IMR-90 (cell line): ENCODE measurements at regions not wholly inside any gene's neighbourhood (a gene's known extent, or its start where the extent isn't known, plus 50 kb on each side); places are given as distances from the start of the nearest gene placed in this dataset.

Experiments
- ATAC-seq: fragments of 200-7000 bp; cut with Tn5 transposase; 2 replicates; pipeline ENCODE4 v1.9.1; 2020; ENCODE audit warnings: low read depth, mild to moderate bottlenecking, moderate library complexity
- BruUV-seq: library from RNA; stranded (reverse); fragments of 400-500 nt; replicated peaks from 2 replicates; lab custom pipeline; 2021; lab: Mats Ljungman, UMichigan
- CTCF ChIA-PET: fragments of 300-600 bp; formaldehyde crosslinking; extraction: SDS; loops from one replicate; lab custom pipeline; 2021; ENCODE audit warnings: antibody characterized with exemption; lab: Yijun Ruan, JAX
- POLR2A ChIA-PET: fragments of 300-600 bp; sonication (Branson Sonifier 250); formaldehyde crosslinking; loops from one replicate; lab custom pipeline; 2022; ENCODE audit warnings: antibody characterized with exemption; ENCODE audit not compliant: unreplicated experiment; lab: Charles Lee
- DNase-seq: peaks from one replicate; pipeline ENCODE4 v3.0.0; 2013
- H2AFZ ChIP-seq: replicated peaks from 2 replicates; pipeline ENCODE3; 2013; ENCODE audit warnings: low read length, mild to moderate bottlenecking; ENCODE audit not compliant: poor library complexity
- H2AK5ac ChIP-seq: 2 replicates; pipeline ENCODE4 v1.6.1; 2013; ENCODE audit warnings: low read depth, low read length, inconsistent platforms
- H2AK9ac ChIP-seq: replicated peaks from 2 replicates; pipeline ENCODE3; 2013; ENCODE audit warnings: mild to moderate bottlenecking, low read depth, low read length, moderate library complexity; ENCODE audit not compliant: poor library complexity
- H2BK120ac ChIP-seq: 2 replicates; pipeline ENCODE4 v1.6.1; 2013; ENCODE audit warnings: low read depth, low read length, inconsistent platforms
- H2BK15ac ChIP-seq: 3 replicates; pipeline ENCODE4 v1.6.1; 2013; ENCODE audit warnings: low read depth, low read length, inconsistent platforms
- H2BK20ac ChIP-seq: 2 replicates; pipeline ENCODE4 v1.6.1; 2013; ENCODE audit warnings: low read depth, mild to moderate bottlenecking, inconsistent platforms, low read length, moderate library complexity
- H2BK5ac ChIP-seq: 2 replicates; pipeline ENCODE4 v1.6.1; 2013; ENCODE audit warnings: mild to moderate bottlenecking, low read depth, low read length, inconsistent platforms; ENCODE audit not compliant: poor library complexity, severe bottlenecking
- H3K14ac ChIP-seq: replicated peaks from 2 replicates; pipeline ENCODE4 v1.6.1; 2013; ENCODE audit warnings: low read depth, low read length, inconsistent platforms
- H3K18ac ChIP-seq: 2 replicates; pipeline ENCODE4 v1.6.1; 2013; ENCODE audit warnings: low read depth, low read length, control low read depth
- H3K23ac ChIP-seq: 2 replicates; pipeline ENCODE4 v1.6.1; 2013; ENCODE audit warnings: low read depth, low read length, inconsistent platforms
- H3K27ac ChIP-seq: 2 replicates; pipeline ENCODE4 v1.5.1; 2013; ENCODE audit warnings: mild to moderate bottlenecking, control low read depth, low read length; ENCODE audit not compliant: insufficient read depth
- H3K27me3 ChIP-seq: 2 replicates; pipeline ENCODE4 v1.6.1; 2013; ENCODE audit warnings: low read length; ENCODE audit not compliant: control insufficient read depth, insufficient read depth
- H3K36me3 ChIP-seq: 2 replicates; pipeline ENCODE4 v1.6.1; 2013; ENCODE audit warnings: low read length, mixed read lengths; ENCODE audit not compliant: control insufficient read depth, insufficient read depth
- H3K4ac ChIP-seq: 2 replicates; pipeline ENCODE4 v1.6.1; 2013; ENCODE audit warnings: low read depth, low read length, inconsistent platforms
- H3K4me1 ChIP-seq: 2 replicates; pipeline ENCODE4 v1.6.1; 2013; ENCODE audit warnings: low read length, mixed read lengths; ENCODE audit not compliant: control insufficient read depth, insufficient read depth
- H3K4me2 ChIP-seq: 2 replicates; pipeline ENCODE4 v1.6.1; 2013; ENCODE audit warnings: low read depth, mild to moderate bottlenecking, control low read depth, low read length, moderate library complexity
- H3K4me3 ChIP-seq: 2 replicates; pipeline ENCODE4 v1.5.1; 2013; ENCODE audit warnings: low read depth, mild to moderate bottlenecking, control low read depth, low read length, moderate library complexity; ENCODE audit not compliant: insufficient read depth
- H3K56ac ChIP-seq: 2 replicates; pipeline ENCODE4 v1.6.1; 2013; ENCODE audit warnings: low read length, inconsistent platforms; ENCODE audit not compliant: insufficient read depth; ENCODE audit errors: extremely low read depth
- H3K79me1 ChIP-seq, 2 experiments: 2 replicates each; pipeline ENCODE4 v1.6.1; 2013; ENCODE audit warnings: low read length in 2 of 2, inconsistent platforms in 1 of 2, low read depth in 1 of 2
- H3K9ac ChIP-seq: 2 replicates; pipeline ENCODE4 v1.6.1; 2013; ENCODE audit warnings: low read depth, low read length, control low read depth
- H3K9me1 ChIP-seq: 2 replicates; pipeline ENCODE4 v1.6.1; 2013; ENCODE audit warnings: low read length, inconsistent platforms; ENCODE audit not compliant: insufficient read depth
- H3K9me3 ChIP-seq: 2 replicates; pipeline ENCODE4 v1.6.1; 2013; ENCODE audit warnings: low read length; ENCODE audit not compliant: control insufficient read depth, insufficient read depth
- H4K20me1 ChIP-seq: 2 replicates; pipeline ENCODE4 v1.6.1; 2013; ENCODE audit warnings: low read length, inconsistent platforms; ENCODE audit not compliant: insufficient read depth
- H4K5ac ChIP-seq: 2 replicates; pipeline ENCODE4 v1.6.1; 2013; ENCODE audit warnings: mild to moderate bottlenecking, low read depth, low read length, control low read depth
- H4K8ac ChIP-seq, 2 experiments: 2 replicates each; pipeline ENCODE4 v1.6.1; 2013; ENCODE audit warnings: low read depth in 2 of 2, low read length in 2 of 2, control low read depth in 1 of 2, inconsistent platforms in 1 of 2
- H4K91ac ChIP-seq: 2 replicates; pipeline ENCODE4 v1.6.1; 2013; ENCODE audit warnings: low read depth, low read length, inconsistent platforms; ENCODE audit not compliant: insufficient read depth
- BHLHE40 ChIP-seq: fragments of 150-350 bp; IDR thresholded peaks from 2 replicates; pipeline ENCODE4 v1.6.1; 2016; ENCODE audit warnings: mild to moderate bottlenecking, low read depth, low read length
- CEBPB ChIP-seq: IDR thresholded peaks from 2 replicates; pipeline ENCODE4 v1.6.1; 2012; ENCODE audit warnings: low read depth, low read length, improper control_type of control experiment
- FOS ChIP-seq: fragments of 150-350 bp; IDR thresholded peaks from 2 replicates; pipeline ENCODE4 v1.6.1; 2016; ENCODE audit warnings: low read depth, low read length
- MXI1 ChIP-seq: IDR thresholded peaks from 2 replicates; pipeline ENCODE4 v1.6.1; 2012; ENCODE audit warnings: low read depth, mild to moderate bottlenecking, low read length, moderate library complexity, borderline replicate concordance
- RAD21 ChIP-seq: IDR thresholded peaks from 2 replicates; pipeline ENCODE4 v1.6.1; 2012; ENCODE audit warnings: low read length, improper control_type of control experiment
- SMC3 ChIP-seq: fragments of 150-350 bp; IDR thresholded peaks from 2 replicates; pipeline ENCODE4 v1.6.1; 2016; ENCODE audit warnings: low read depth, mild to moderate bottlenecking, antibody characterized with exemption, low read length, moderate library complexity
- WGBS, 2 experiments: methylation state at CpG; one replicate each; pipeline versions ENCODE4 v1.1.5 to v1.1.7; 2013; ENCODE audit warnings: missing lambda C conversion rate in 2 of 2; ENCODE audit not compliant: insufficient read length in 1 of 2; ENCODE audit errors: extremely low coverage in 2 of 2; 5-methylcytosine and 5-hydroxymethylcytosine counted together
- dilution Hi-C: fragments of 300-500 bp; cut with HindIII; formaldehyde crosslinking; loops from one replicate; pipeline ENCODE4 v1.14.3; 2018; ENCODE audit warnings: low sequenced_read_pairs; ENCODE audit not compliant: unreplicated experiment
- in situ Hi-C: fragments of 300-500 bp; cut with MboI; formaldehyde crosslinking; loops from 3 replicates; pipeline ENCODE4 v1.14.3; 2019; ENCODE audit warnings: low sequenced_read_pairs, inconsistent platforms, mixed read lengths
- intact Hi-C: fragments of 100-400 bp; cut with micrococcal nuclease; formaldehyde crosslinking; loops from 2 replicates; pipeline ENCODE4 v1.10.0; 2022
- TF ChIP-seq, protein P1 (sequence below): conservative IDR thresholded peaks from 2 replicates; pipeline ENCODE4 v1.5.1; 2012; ENCODE audit warnings: mild to moderate bottlenecking, low read depth, low read length, improper control_type of control experiment
- TF ChIP-seq, protein P2 (sequence below): fragments of 150-350 bp; IDR thresholded peaks from 2 replicates; pipeline ENCODE4 v1.6.1; 2016; ENCODE audit warnings: low read depth, mild to moderate bottlenecking, low read length, moderate library complexity, borderline replicate concordance
- TF ChIP-seq, protein P3 (sequence below): fragments of 150-350 bp; IDR thresholded peaks from 2 replicates; pipeline ENCODE4 v1.6.1; 2017; ENCODE audit warnings: mild to moderate bottlenecking, antibody characterized with exemption, low read length, low read depth

DNA sequence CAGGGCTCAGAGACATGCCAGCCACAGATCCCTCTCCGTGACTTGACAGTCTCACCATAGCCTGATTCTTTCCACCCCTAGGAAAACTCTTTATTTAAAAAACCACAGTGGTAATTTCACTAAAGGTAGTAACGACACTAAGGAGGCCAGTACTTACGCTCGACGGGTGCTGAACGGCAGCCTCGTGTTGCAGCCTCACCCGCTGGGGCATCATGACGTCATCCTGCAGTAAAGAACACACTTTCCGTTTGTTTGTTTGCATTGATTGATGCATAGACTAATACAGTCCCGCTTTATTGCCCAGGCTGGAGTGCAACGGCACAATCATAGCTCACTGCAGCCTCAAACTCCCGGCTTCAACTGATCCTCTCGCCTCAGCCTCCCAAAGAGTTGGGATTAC is 65.1 kb upstream of the METRNL start:
- no peaks in the 10 kb centered on the region for H3K9me3 ChIP-seq
- H3K23ac ChIP-seq, result no peak overlapping the region
- H4K8ac ChIP-seq, result no peak overlapping the region
- CTCF ChIA-PET, result no interaction called here
- POLR2A ChIA-PET, result no interaction called here
- no peaks in the 10 kb centered on the region for H3K27me3 ChIP-seq
- H3K14ac ChIP-seq, result no peak overlapping the region
- no peaks in the 10 kb centered on the region; the same call in 1 of the 2 replicates for H3K36me3 ChIP-seq
- intact Hi-C loops (no loop called here), dilution Hi-C loops (no loop called here), in situ Hi-C loops (no loop called here)
- peaks cover 16% of the 10 kb centered on the region for H3K4me1 ChIP-seq
- H2BK5ac ChIP-seq, result no peak overlapping the region
- no peak overlapping the region for H4K91ac ChIP-seq
- no TSS peak for BruUV-seq
- H2AK9ac ChIP-seq, result no peak overlapping the region
- H3K27ac ChIP-seq, result no peak overlapping the region
- H3K4me3 ChIP-seq, result no peak overlapping the region
- H4K5ac ChIP-seq, result no peak overlapping the region
- no peak overlapping the region for H2BK120ac ChIP-seq
- no peak overlapping the region for H3K18ac ChIP-seq
- peaks cover 9% of the 10 kb centered on the region; the same call in 1 of the 2 replicates for H3K9me1 ChIP-seq
- 95% methylated on average over 12 of the region's 14 CpGs; no CpG with 5 or more reads in 1 of the 2 experiments for WGBS, 2 experiments
- DNase-seq, result no peak
- TF ChIP-seq CEBPB (no peak), BHLHE40 (no peak), MXI1 (no peak), FOS (no peak), SMC3 (no peak), RAD21 (no peak)
- TF ChIP-seq, protein P1, sequence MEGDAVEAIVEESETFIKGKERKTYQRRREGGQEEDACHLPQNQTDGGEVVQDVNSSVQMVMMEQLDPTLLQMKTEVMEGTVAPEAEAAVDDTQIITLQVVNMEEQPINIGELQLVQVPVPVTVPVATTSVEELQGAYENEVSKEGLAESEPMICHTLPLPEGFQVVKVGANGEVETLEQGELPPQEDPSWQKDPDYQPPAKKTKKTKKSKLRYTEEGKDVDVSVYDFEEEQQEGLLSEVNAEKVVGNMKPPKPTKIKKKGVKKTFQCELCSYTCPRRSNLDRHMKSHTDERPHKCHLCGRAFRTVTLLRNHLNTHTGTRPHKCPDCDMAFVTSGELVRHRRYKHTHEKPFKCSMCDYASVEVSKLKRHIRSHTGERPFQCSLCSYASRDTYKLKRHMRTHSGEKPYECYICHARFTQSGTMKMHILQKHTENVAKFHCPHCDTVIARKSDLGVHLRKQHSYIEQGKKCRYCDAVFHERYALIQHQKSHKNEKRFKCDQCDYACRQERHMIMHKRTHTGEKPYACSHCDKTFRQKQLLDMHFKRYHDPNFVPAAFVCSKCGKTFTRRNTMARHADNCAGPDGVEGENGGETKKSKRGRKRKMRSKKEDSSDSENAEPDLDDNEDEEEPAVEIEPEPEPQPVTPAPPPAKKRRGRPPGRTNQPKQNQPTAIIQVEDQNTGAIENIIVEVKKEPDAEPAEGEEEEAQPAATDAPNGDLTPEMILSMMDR, result no peak
- TF ChIP-seq, protein P2, sequence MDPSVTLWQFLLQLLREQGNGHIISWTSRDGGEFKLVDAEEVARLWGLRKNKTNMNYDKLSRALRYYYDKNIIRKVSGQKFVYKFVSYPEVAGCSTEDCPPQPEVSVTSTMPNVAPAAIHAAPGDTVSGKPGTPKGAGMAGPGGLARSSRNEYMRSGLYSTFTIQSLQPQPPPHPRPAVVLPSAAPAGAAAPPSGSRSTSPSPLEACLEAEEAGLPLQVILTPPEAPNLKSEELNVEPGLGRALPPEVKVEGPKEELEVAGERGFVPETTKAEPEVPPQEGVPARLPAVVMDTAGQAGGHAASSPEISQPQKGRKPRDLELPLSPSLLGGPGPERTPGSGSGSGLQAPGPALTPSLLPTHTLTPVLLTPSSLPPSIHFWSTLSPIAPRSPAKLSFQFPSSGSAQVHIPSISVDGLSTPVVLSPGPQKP, result no peak
- TF ChIP-seq, protein P3, sequence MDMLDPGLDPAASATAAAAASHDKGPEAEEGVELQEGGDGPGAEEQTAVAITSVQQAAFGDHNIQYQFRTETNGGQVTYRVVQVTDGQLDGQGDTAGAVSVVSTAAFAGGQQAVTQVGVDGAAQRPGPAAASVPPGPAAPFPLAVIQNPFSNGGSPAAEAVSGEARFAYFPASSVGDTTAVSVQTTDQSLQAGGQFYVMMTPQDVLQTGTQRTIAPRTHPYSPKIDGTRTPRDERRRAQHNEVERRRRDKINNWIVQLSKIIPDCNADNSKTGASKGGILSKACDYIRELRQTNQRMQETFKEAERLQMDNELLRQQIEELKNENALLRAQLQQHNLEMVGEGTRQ, result no peak
- H2BK15ac ChIP-seq, result no peak overlapping the region
- no peak overlapping the region for H2AK5ac ChIP-seq
- H3K79me1 ChIP-seq, result peaks cover 2 to 15% of the 10 kb centered on the region in 2 experiments; a peak in 1 of 4 replicates
- no peak overlapping the region for H3K56ac ChIP-seq
- ATAC-seq, result no peak
- H4K20me1 ChIP-seq, result no peaks in the 10 kb centered on the region
- H2BK20ac ChIP-seq, result no peak overlapping the region
- no peak overlapping the region for H2AFZ ChIP-seq
- no peak overlapping the region for H3K4ac ChIP-seq
- H3K9ac ChIP-seq, result no peak overlapping the region
- H3K4me2 ChIP-seq, result no peak overlapping the region
